ENCODE measurements at regions not wholly inside any gene's neighbourhood (a gene's known extent, or its start where the extent isn't known, plus 50 kb on each side); places are given as distances from the start of the nearest gene placed in this dataset.

GRCh38 chr6:1240766-1241318 lies 71.1 kb upstream of the FOXQ1 start:
- no peak overlapping the region for H3K4me3 ChIP-seq
- DNase-seq (ENCODE audit: low spot score) = no peak
- H3K27ac ChIP-seq = no peak overlapping the region
- TF ChIP-seq CTCF (IDR thresholded peaks at IDR 0.05) = no peak

- Histone ChIP-seq H3K27ac (no peak overlapping the region), H3K4me3 (no peak overlapping the region)
- no peak for TF ChIP-seq CTCF (IDR thresholded peaks at IDR 0.05)
- DNase-seq (ENCODE audit: low spot score) = no peak
Observed at GRCh38 chr6:1239805-1240204, 72.1 kb upstream of the FOXQ1 start.

- no peak for DNase-seq (ENCODE audit: low spot score)
- no peak for TF ChIP-seq CTCF (IDR thresholded peaks at IDR 0.05)
- Histone ChIP-seq H3K27ac (no peak overlapping the region), H3K4me3 (no peak overlapping the region)
Observed at GRCh38 chr6:1238040-1238439, 73.9 kb upstream of the FOXQ1 start.

- no peak overlapping the region for H3K4me3 ChIP-seq
- DNase-seq (ENCODE audit: low spot score) = no peak
- no peak for TF ChIP-seq CTCF (IDR thresholded peaks at IDR 0.05)
- H3K27ac ChIP-seq = no peak overlapping the region
Observed at GRCh38 chr6:1237636-1238035, 74.3 kb upstream of the FOXQ1 start.

GRCh38 chr6:1235825-1236224 lies 76.1 kb upstream of the FOXQ1 start:
- no peak for DNase-seq (ENCODE audit: low spot score)
- no peak overlapping the region for H3K4me3 ChIP-seq
- no peak overlapping the region for H3K27ac ChIP-seq
- TF ChIP-seq CTCF (IDR thresholded peaks at IDR 0.05) = no peak

- no peak for DNase-seq (ENCODE audit: low spot score)
- TF ChIP-seq CTCF (IDR thresholded peaks at IDR 0.05) = no peak
Observed at GRCh38 chr6:1233924-1234323, 78.0 kb upstream of the FOXQ1 start.

GRCh38 chr6:1232578-1232977 lies 79.3 kb upstream of the FOXQ1 start:
- H3K4me3 ChIP-seq = no peak overlapping the region
- no peak for TF ChIP-seq CTCF (IDR thresholded peaks at IDR 0.05)
- no peak overlapping the region for H3K27ac ChIP-seq
- no peak for DNase-seq (ENCODE audit: low spot score)

More at GRCh38 chr6:1233924-1234323, 78.0 kb upstream of the FOXQ1 start:
- H3K27ac ChIP-seq = no peak overlapping the region
- H3K4me3 ChIP-seq = no peak overlapping the region
